Loucy (cell line): ENCODE measurements at regions not wholly inside any gene's neighbourhood (a gene's known extent, or its start where the extent isn't known, plus 50 kb on each side); places are given as distances from the start of the nearest gene placed in this dataset.

Experiments used
- H2AFZ ChIP-seq: fragments of 200-600 bp; sonication (generic); 2 replicates; pipeline ENCODE4 v1.6.0; 2016; ENCODE audit warnings: antibody characterized with exemption, mild to moderate bottlenecking, low read length, moderate library complexity
- H3F3A ChIP-seq: fragments of 200-600 bp; 2 replicates; pipeline ENCODE4 v1.6.0; 2016; ENCODE audit warnings: antibody characterized with exemption, low read depth, mild to moderate bottlenecking
- H3K27me3 ChIP-seq: fragments of 200-600 bp; sonication (generic); 2 replicates; pipeline ENCODE4 v1.6.1; 2014; ENCODE audit warnings: low read length, mild to moderate bottlenecking; ENCODE audit not compliant: insufficient read depth, poor library complexity, severe bottlenecking
- H3K36me3 ChIP-seq: fragments of 200-600 bp; sonication (generic); 2 replicates; pipeline ENCODE4 v1.6.1; 2016; ENCODE audit warnings: low read length; ENCODE audit not compliant: insufficient read depth
- H3K4me1 ChIP-seq: fragments of 200-600 bp; sonication (generic); 2 replicates; pipeline ENCODE4 v1.5.1; 2014; ENCODE audit warnings: low read length, mild to moderate bottlenecking; ENCODE audit not compliant: insufficient read depth, poor library complexity, severe bottlenecking
- H3K4me2 ChIP-seq: fragments of 200-600 bp; sonication (generic); 2 replicates; pipeline ENCODE4 v1.6.0; 2014; ENCODE audit warnings: antibody characterized with exemption, low read length, low read depth, mild to moderate bottlenecking; ENCODE audit not compliant: poor library complexity, severe bottlenecking
- H3K4me3 ChIP-seq: fragments of 200-600 bp; sonication (generic); 2 replicates; pipeline ENCODE4 v1.5.1; 2014; ENCODE audit warnings: low read length, mild to moderate bottlenecking, mixed read lengths; ENCODE audit not compliant: poor library complexity, severe bottlenecking
- H3K79me2 ChIP-seq: fragments of 200-600 bp; sonication (generic); 2 replicates; pipeline ENCODE4 v1.6.1; 2014; ENCODE audit warnings: low read length; ENCODE audit not compliant: insufficient read depth
- H3K9ac ChIP-seq: fragments of 200-600 bp; sonication (generic); 2 replicates; pipeline ENCODE4 v1.6.0; 2014; ENCODE audit warnings: mild to moderate bottlenecking, low read depth, low read length, moderate library complexity; ENCODE audit not compliant: poor library complexity, severe bottlenecking
- H3K9me2 ChIP-seq: fragments of 200-600 bp; sonication (generic); replicated peaks from 2 replicates; pipeline ENCODE4 v1.6.1; 2016; ENCODE audit warnings: low read depth, low read length, mixed read lengths
- H3K9me3 ChIP-seq: fragments of 200-600 bp; sonication (generic); 2 replicates; pipeline ENCODE4 v1.6.1; 2014; ENCODE audit warnings: mild to moderate bottlenecking, antibody characterized with exemption, low read length, low read depth; ENCODE audit not compliant: insufficient read depth
- H4K20me1 ChIP-seq: fragments of 200-600 bp; sonication (generic); 2 replicates; pipeline ENCODE4 v1.6.0; 2014; ENCODE audit warnings: antibody characterized with exemption, low read length, mild to moderate bottlenecking; ENCODE audit not compliant: insufficient read depth, poor library complexity, severe bottlenecking
- CTCF ChIP-seq: fragments of 200-600 bp; sonication (generic); conservative IDR thresholded peaks from 2 replicates; pipeline ENCODE4 v1.5.1; 2014; ENCODE audit warnings: mild to moderate bottlenecking, antibody characterized with exemption, low read length
- EZH2phosphoT487 ChIP-seq: fragments of 200-600 bp; IDR thresholded peaks from 2 replicates; pipeline ENCODE4 v1.6.1; 2018; ENCODE audit warnings: antibody characterized with exemption, mild to moderate bottlenecking, moderate library complexity, borderline replicate concordance

GRCh38 chr2:217610401-217610814 is 392.4 kb downstream of the TNS1 start:
- Histone ChIP-seq H3K79me2 (no peaks in the 10 kb centered on the region), H3K9me2 (no peaks in the 10 kb centered on the region), H3K36me3 (no peaks in the 10 kb centered on the region), H4K20me1 (no peaks in the 10 kb centered on the region), H3K4me1 (peaks cover 42% of the 10 kb centered on the region), H3K4me2 (peak overlapping the region; percentile 23), H3K4me3 (no peak overlapping the region), H3K9ac (no peak overlapping the region), H3F3A (no peaks in the 10 kb centered on the region), H3K27me3 (no peaks in the 10 kb centered on the region), H2AFZ (no peak overlapping the region), H3K9me3 (no peaks in the 10 kb centered on the region)
- TF ChIP-seq EZH2phosphoT487 (no peak), CTCF (no peak)

DNA sequence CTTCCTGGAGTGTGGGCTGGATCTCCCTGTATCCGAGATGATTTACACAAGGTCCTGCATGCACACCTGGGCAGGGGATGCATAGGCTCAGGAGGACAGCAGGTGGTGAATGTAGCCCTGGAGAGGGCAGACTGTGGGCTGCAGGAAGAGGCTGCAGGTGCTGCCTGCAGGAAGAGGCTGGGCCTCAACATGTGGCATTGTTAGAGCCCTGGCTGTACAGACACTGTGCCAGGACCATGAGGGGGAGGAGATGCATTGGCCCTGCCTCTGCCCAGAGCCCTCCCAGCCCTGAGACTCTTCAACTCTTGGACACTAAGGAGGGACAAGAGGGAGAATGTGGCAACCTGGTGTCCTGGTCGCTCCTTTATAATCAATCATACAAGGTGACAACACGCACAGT is 392.8 kb downstream of the TNS1 start:
- Histone ChIP-seq H3K9me2 (no peaks in the 10 kb centered on the region), H3F3A (no peaks in the 10 kb centered on the region), H3K36me3 (no peaks in the 10 kb centered on the region), H3K79me2 (no peaks in the 10 kb centered on the region), H4K20me1 (no peaks in the 10 kb centered on the region), H2AFZ (no peak overlapping the region), H3K4me1 (peaks cover 46% of the 10 kb centered on the region), H3K4me2 (peak overlapping the region; percentile 23), H3K9me3 (no peaks in the 10 kb centered on the region), H3K9ac (no peak overlapping the region), H3K4me3 (no peak overlapping the region), H3K27me3 (no peaks in the 10 kb centered on the region)
- TF ChIP-seq CTCF (no peak), EZH2phosphoT487 (no peak)

GRCh38 chr2:217606296-217606695 is 396.5 kb downstream of the TNS1 start:
- Histone ChIP-seq H2AFZ (no peak overlapping the region), H3K36me3 (no peaks in the 10 kb centered on the region), H3K4me2 (peak overlapping the region; percentile 75), H3K27me3 (no peaks in the 10 kb centered on the region), H3K4me3 (peak overlapping the region; percentile 54), H3K9me3 (no peaks in the 10 kb centered on the region), H3K9me2 (no peaks in the 10 kb centered on the region), H3K9ac (no peak overlapping the region), H3F3A (no peaks in the 10 kb centered on the region), H3K4me1 (peaks cover 52% of the 10 kb centered on the region), H4K20me1 (no peaks in the 10 kb centered on the region), H3K79me2 (no peaks in the 10 kb centered on the region)
- TF ChIP-seq CTCF (no peak), EZH2phosphoT487 (no peak)
